22Rv1 (cell line): ENCODE measurements at regions not wholly inside any gene's neighbourhood (a gene's known extent, or its start where the extent isn't known, plus 50 kb on each side); places are given as distances from the start of the nearest gene placed in this dataset.

ENCODE experiments used
- CTCF ChIP-seq: fragments of 450-650 bp; IDR thresholded peaks from 2 replicates; pipeline ENCODE4 v1.5.1; 2017; ENCODE audit warnings: mild to moderate bottlenecking
- ZFX ChIP-seq: fragments of 450-650 bp; IDR thresholded peaks from 2 replicates; pipeline ENCODE4 v1.6.1; 2017; ENCODE audit warnings: antibody characterized with exemption, borderline replicate concordance

- TF ChIP-seq CTCF (no peak), ZFX (no peak)
Measured at GRCh38 chr11:107203656-107204055, 185.4 kb upstream of the GUCY1A2 start.
